Stimulated activated CD4-positive, alpha-beta T cell treated with anti-CD3 and anti-CD28 coated beads, Interleukin-12 subunit alpha, Interleukin-12 subunit beta, amount 100 ng/mL, for 24 hours (primary cell): ENCODE measurements at regions not wholly inside any gene's neighbourhood (a gene's known extent, or its start where the extent isn't known, plus 50 kb on each side); places are given as distances from the start of the nearest gene placed in this dataset.
"Not testable (repeated sequence)": the region's sequence is repeated elsewhere in the genome, so short reads cannot be mapped to it uniquely, and the experiment has no call there.

Source experiments
- DNase-seq, 2 experiments: peaks; one replicate each; pipeline ENCODE4 v3.0.0-alpha.2; 2020; ENCODE audit warnings: low read depth in 2 of 2

GRCh38 chr2:111473522-111473921 is 352.8 kb downstream of the BCL2L11 start:
- not testable (repeated sequence) for DNase-seq

- not testable (repeated sequence) for DNase-seq
These were observed 353.5 kb downstream of the BCL2L11 start for GRCh38 chr2:111474198-111474705.

GRCh38 chr2:111478335-111478734 is 357.6 kb downstream of the BCL2L11 start:
- not testable (repeated sequence) for DNase-seq

GRCh38 chr2:111478871-111479318 is 358.2 kb downstream of the BCL2L11 start:
- DNase-seq, result not testable (repeated sequence)

- DNase-seq, result not testable (repeated sequence)
These were observed 359.4 kb downstream of the BCL2L11 start for GRCh38 chr2:111480016-111480625.

- not testable (repeated sequence) for DNase-seq
These were observed 359.9 kb downstream of the BCL2L11 start for GRCh38 chr2:111480633-111481032.

GRCh38 chr2:111481219-111481618 is 360.5 kb downstream of the BCL2L11 start:
- DNase-seq, result not testable (repeated sequence)

GRCh38 chr2:111482987-111483679 is 362.4 kb downstream of the BCL2L11 start:
- not testable (repeated sequence) for DNase-seq

GRCh38 chr2:111484097-111484496 is 363.4 kb downstream of the BCL2L11 start:
- DNase-seq, result not testable (repeated sequence)

GRCh38 chr2:111485895-111486294 is 365.2 kb downstream of the BCL2L11 start:
- DNase-seq, result not testable (repeated sequence)

- DNase-seq, result not testable (repeated sequence)
These were observed 367.7 kb downstream of the BCL2L11 start for GRCh38 chr2:111488451-111488850.

GRCh38 chr2:111489460-111489859 is 368.7 kb downstream of the BCL2L11 start:
- not testable (repeated sequence) for DNase-seq

GRCh38 chr2:111491181-111491580 is 370.5 kb downstream of the BCL2L11 start:
- not testable (repeated sequence) for DNase-seq

GRCh38 chr2:111491614-111492013 is 370.9 kb downstream of the BCL2L11 start:
- DNase-seq, result not testable (repeated sequence)

GRCh38 chr2:111492995-111493719 is 372.4 kb downstream of the BCL2L11 start:
- DNase-seq, result not testable (repeated sequence)

GRCh38 chr2:111493720-111494078 is 373.0 kb downstream of the BCL2L11 start:
- not testable (repeated sequence) for DNase-seq

- DNase-seq, result not testable (repeated sequence)
These were observed 373.7 kb downstream of the BCL2L11 start for GRCh38 chr2:111494288-111494980.

- DNase-seq, result not testable (repeated sequence)
These were observed 374.2 kb downstream of the BCL2L11 start for GRCh38 chr2:111494981-111495315.

GRCh38 chr2:111495636-111496035 is 374.9 kb downstream of the BCL2L11 start:
- not testable (repeated sequence) for DNase-seq

- DNase-seq, result not testable (repeated sequence)
These were observed 375.5 kb downstream of the BCL2L11 start for GRCh38 chr2:111496176-111496575.

GRCh38 chr2:111496860-111497259 is 376.1 kb downstream of the BCL2L11 start:
- not testable (repeated sequence) for DNase-seq

GRCh38 chr2:111497270-111497669 is 376.6 kb downstream of the BCL2L11 start:
- DNase-seq, result not testable (repeated sequence)
